Kidney epithelial cell (primary cell): ENCODE measurements at regions not wholly inside any gene's neighbourhood (a gene's known extent, or its start where the extent isn't known, plus 50 kb on each side); places are given as distances from the start of the nearest gene placed in this dataset.

Source experiments
- DNase-seq: peaks from one replicate; pipeline ENCODE4 v3.0.0-alpha.2; 2010; ENCODE audit warnings: low read depth
- H3K27me3 ChIP-seq: 2 replicates; pipeline ENCODE4 v1.6.0; 2011; ENCODE audit warnings: low read length; ENCODE audit not compliant: control insufficient read depth, insufficient read depth
- H3K36me3 ChIP-seq: 2 replicates; pipeline ENCODE4 v1.5.1; 2011; ENCODE audit warnings: low read length; ENCODE audit not compliant: control insufficient read depth, insufficient read depth
- H3K4me3 ChIP-seq: 2 replicates; pipeline ENCODE4 v1.5.1; 2011; ENCODE audit warnings: low read depth, mild to moderate bottlenecking, control low read depth, low read length
- TF ChIP-seq, protein P1 (sequence below): IDR thresholded peaks from 2 replicates; pipeline ENCODE4 v1.5.1; 2011; ENCODE audit warnings: mild to moderate bottlenecking, moderate library complexity, low read length, control low read depth, inconsistent platforms; ENCODE audit not compliant: insufficient read depth, poor library complexity, severe bottlenecking

DNA sequence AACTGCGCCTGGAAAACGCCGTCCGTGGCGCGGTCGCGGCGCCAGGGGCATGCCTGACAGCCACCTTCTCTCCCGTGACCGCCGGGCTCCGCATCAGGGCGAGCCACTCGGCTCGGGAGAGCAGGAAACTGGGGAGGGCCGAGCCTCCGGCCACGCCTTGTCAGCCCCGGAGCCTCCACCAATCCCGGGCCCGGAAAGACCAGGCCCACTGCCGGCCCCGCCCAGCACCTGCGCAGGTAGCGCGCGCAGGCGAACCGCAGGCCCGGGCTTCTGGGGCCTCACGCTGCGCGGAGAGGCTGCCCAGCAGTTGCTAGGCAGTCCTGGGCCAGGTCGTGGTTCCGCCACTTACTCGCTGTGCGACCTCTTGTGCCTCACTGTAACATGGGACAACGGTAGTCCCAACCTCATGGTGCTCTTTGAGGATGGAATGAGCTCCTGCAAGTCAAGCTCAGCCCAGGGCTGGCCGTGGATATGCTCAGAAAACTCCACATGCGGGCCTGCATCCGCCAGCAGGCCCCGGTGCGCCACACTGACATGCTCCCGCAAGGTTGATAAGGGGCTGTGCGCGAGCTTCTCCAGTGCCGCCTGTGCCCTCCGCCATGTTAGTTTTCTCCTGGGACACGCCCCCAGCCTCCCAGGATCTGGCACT is 97.1 kb downstream of the INHBB start:
- peaks cover 33% of the 10 kb centered on the region for H3K27me3 ChIP-seq
- TF ChIP-seq, protein P1, sequence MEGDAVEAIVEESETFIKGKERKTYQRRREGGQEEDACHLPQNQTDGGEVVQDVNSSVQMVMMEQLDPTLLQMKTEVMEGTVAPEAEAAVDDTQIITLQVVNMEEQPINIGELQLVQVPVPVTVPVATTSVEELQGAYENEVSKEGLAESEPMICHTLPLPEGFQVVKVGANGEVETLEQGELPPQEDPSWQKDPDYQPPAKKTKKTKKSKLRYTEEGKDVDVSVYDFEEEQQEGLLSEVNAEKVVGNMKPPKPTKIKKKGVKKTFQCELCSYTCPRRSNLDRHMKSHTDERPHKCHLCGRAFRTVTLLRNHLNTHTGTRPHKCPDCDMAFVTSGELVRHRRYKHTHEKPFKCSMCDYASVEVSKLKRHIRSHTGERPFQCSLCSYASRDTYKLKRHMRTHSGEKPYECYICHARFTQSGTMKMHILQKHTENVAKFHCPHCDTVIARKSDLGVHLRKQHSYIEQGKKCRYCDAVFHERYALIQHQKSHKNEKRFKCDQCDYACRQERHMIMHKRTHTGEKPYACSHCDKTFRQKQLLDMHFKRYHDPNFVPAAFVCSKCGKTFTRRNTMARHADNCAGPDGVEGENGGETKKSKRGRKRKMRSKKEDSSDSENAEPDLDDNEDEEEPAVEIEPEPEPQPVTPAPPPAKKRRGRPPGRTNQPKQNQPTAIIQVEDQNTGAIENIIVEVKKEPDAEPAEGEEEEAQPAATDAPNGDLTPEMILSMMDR = no peak

DNA sequence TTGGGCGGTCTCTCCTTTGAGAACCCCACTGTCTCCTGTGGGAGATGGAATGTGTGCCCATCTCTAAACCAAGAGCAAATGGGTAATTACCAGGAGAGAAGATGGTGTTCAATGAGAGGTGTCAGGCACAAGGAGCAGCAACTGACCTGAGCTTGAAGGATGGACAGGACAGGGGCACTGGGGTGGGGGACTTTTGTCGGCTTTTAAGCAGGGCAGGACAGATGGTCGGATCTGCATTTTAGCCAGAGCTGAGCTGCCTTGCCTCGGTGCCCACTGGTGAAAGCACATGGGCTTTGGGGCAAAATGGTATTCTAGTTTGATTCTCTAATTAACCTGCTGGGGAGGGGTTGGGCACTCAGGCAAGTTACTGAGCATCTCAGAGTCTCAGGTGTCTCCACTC is 98.0 kb downstream of the INHBB start:
- H3K27me3 ChIP-seq = peaks cover 33% of the 10 kb centered on the region
- DNase-seq = no peak

More for the DNA sequence above, 97.1 kb downstream of the INHBB start:
- DNase-seq = no peak
- peak overlapping the region; percentile 24 for H3K4me3 ChIP-seq
- no peaks in the 10 kb centered on the region for H3K36me3 ChIP-seq

DNA sequence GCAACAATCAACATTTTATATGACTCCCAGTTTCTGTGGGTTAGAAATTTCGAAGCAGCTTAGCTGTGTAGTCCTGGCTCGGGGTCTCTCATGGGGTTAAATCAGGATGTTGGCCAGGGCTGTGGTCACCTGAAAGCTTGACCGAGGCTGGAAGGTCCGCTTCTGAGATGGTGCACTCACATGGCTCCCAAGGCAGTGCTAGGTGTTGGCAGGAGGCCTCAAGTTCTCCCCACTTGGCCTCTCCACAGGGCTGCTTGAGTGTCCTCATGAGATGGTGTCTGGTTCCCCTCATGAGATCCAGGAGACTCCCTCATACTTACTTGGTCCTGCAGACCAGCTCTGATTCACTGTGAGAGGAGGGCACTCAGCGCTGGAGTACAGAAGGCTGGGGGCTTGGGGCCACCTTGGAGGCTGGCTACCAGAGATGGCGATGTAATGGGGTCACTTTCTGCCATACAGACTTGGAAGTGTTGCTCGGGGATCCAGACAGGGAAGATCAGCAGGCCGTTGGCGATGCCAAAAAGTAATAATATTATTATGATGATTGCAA is 98.8 kb downstream of the INHBB start:
- TF ChIP-seq, protein P1 = no peak
- DNase-seq = no peak
- peaks cover 31% of the 10 kb centered on the region for H3K27me3 ChIP-seq
- no peaks in the 10 kb centered on the region for H3K36me3 ChIP-seq
- H3K4me3 ChIP-seq = no peak overlapping the region

More for the DNA sequence above, 98.0 kb downstream of the INHBB start:
- TF ChIP-seq, protein P1 = no peak
- H3K4me3 ChIP-seq = no peak overlapping the region
- no peaks in the 10 kb centered on the region for H3K36me3 ChIP-seq

DNA sequence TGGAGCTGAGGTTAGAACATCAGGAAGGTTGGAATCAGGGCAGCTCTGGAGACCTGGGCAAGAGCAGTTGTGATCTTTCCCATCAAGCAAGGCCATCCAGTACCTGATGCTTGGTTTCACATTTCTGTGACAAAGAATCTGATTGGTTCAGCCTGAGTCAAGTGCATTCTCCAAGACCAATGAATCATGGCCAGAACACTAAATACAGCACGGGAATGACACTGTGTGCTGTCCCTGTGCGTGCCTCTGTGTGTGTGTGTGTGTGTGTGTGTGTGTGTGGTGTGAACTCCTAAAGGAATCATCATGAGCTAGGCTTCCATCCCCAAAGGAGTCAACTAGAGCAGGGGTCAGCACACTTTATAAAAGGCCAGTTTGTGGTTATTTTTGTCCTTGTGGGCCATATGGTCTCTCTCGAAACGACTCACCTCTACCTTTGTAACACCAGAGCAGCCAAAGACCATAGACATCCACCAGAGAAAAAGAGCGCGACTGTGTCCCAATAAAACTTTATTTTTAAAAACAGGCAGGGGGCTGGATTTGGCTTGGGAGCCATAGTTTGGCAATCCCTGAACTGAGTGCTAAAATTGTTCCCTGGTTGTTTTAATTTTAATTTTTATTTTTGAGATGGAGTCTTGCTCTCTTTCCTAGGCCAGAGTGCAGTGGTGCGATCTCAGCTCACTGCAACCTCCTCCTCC is 99.7 kb downstream of the INHBB start:
- no peaks in the 10 kb centered on the region for H3K36me3 ChIP-seq
- TF ChIP-seq, protein P1 = no peak
- H3K27me3 ChIP-seq = peaks cover 27% of the 10 kb centered on the region
- H3K4me3 ChIP-seq = no peak overlapping the region
- DNase-seq = peak; percentile 26

DNA sequence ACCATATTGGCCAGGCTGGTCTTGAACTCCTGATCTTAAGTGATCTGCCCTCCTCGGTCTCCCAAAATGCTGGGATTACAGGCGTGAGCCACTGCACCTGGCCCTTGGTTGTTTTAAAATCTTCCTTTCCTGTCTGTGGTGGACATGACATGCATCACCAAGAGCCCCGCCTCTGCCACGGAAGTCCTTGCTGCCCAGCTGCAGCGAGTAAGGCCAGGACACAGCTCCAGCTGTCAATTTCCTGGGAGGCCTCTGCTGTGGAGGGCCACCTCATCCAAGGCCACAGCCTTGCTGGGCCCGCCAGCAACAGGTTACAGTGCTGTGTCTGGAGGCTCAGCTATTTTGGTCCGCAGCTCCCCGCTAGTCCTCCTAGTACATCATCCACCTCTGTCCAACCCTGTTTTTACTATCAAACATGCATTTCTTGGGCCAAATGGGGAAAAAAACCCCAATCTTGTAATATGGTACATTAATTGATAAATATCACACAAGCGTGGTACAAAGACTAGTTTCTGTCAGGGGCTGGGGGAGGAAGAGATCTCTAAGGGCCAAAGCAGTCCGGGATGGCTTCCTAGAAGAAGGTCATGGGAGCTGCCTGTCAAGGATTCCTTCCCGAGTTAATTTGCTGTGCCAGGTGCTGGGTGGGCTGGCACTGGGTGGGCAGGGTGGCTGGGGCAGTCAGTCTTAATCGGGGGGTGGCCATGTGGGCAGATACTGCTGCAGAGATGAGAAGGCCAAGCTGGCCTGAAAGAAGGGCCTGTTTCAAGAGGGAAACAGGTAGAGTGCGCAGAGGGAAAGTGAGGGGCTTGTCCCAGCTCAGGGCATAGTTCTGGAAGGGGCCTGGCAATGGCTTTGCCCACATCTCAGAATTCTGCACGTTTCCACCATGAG is 100.5 kb downstream of the INHBB start:
- Histone ChIP-seq H3K27me3 (peaks cover 19% of the 10 kb centered on the region), H3K4me3 (no peak overlapping the region), H3K36me3 (no peaks in the 10 kb centered on the region)
- DNase-seq = no peak
- TF ChIP-seq, protein P1 = no peak
